GM19193 (cell line): ENCODE measurements at regions not wholly inside any gene's neighbourhood (a gene's known extent, or its start where the extent isn't known, plus 50 kb on each side); places are given as distances from the start of the nearest gene placed in this dataset.

Source experiments
- POLR2A ChIP-seq: IDR thresholded peaks from 4 replicates; pipeline ENCODE4 v1.6.1; 2011; ENCODE audit not compliant: insufficient read depth, insufficient read length; ENCODE audit errors: extremely low read depth

DNA sequence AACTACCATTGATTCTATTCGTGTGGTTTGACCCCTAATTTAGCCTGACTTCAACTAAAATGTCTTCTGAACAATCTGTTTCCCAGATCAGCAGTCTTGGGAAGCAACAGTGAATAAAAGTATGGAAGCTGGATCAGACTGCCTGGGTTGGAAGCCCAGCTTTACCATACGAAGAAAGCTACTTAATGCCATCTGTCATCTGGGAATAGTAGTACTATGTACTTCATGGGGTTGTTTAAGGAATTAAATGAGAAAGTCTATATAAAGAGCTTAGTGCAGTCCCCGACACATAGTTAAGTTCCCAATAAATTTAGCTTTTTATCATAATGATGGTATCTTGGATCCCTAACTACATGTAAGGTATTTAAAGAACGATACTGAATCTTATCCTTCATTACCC is 151.5 kb upstream of the ERCC4 start:
- no peak for TF ChIP-seq POLR2A

DNA sequence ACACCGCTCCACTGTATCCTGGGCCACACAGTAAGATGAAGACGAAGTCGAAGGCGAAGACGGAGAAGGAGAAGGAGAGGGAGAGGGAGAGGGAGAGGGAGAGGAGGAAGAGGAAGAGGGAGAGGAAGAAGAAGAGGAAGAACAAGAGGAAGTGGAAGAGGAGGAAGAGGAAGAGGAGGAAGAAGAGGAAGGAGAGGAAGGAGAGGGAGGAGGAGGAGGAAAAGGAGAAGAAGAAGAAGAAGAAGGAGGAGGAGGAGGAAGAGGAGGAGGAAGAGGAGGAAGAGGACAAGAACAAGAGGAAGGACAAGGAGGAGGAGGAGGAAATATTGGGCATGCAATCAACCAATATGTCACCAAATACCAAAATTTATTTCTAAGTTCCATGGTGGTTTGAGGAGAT is 149.5 kb upstream of the ERCC4 start:
- TF ChIP-seq POLR2A: no peak

- TF ChIP-seq POLR2A: no peak
These were observed 147.2 kb upstream of the ERCC4 start for GRCh38 chr16:13772782-13773181.

DNA sequence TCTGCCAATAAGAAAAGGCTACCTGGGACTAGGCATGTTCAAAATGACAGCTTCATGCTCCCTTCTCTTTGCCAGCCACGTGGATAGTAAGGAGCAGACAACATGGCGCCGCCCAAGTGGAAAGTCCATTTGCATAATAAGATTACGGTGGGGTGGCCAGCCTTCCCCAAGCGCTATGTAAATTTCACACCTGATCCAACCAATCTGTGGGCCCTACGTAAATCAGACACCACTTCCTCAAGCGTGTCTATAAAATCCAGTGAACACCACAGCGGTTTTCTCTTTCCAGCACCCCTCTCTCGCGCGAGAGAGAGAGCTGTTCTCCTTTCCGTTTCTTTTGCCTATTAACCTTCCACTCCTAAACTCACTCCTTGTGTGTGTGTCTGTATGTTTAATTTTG is 140.3 kb upstream of the ERCC4 start:
- no peak for TF ChIP-seq POLR2A

GRCh38 chr16:13780406-13781168 is 139.4 kb upstream of the ERCC4 start:
- no peak for TF ChIP-seq POLR2A

- TF ChIP-seq POLR2A: no peak
These were observed 138.8 kb upstream of the ERCC4 start for GRCh38 chr16:13781169-13781564.

- no peak for TF ChIP-seq POLR2A
These were observed 138.2 kb upstream of the ERCC4 start for GRCh38 chr16:13781575-13782338.

- TF ChIP-seq POLR2A: no peak
These were observed 128.9 kb upstream of the ERCC4 start for GRCh38 chr16:13791095-13791494.

- TF ChIP-seq POLR2A: no peak
These were observed 126.0 kb upstream of the ERCC4 start for GRCh38 chr16:13793841-13794409.

GRCh38 chr16:13795131-13795530 is 124.8 kb upstream of the ERCC4 start:
- TF ChIP-seq POLR2A: no peak

GRCh38 chr16:13797718-13798117 is 122.2 kb upstream of the ERCC4 start:
- no peak for TF ChIP-seq POLR2A

DNA sequence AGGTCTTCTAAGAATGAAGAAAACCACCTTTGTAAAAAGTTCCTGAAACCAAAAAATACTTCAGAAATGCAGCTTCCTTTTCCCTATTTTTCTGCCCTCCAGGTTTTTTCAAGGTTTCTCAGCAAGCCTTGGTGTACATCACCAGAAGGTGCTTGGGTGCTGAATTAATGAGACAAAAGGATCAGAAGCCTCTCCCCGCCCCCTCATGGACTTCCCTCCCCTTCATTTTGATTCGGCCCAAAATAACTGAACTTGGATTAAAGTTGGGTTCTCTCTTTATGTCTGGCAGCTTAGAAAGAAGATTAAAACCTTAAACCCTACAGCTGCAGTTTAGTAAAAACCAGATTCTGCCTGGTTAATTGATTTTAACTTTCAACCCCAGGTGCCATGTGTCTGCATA is 121.7 kb upstream of the ERCC4 start:
- no peak for TF ChIP-seq POLR2A

DNA sequence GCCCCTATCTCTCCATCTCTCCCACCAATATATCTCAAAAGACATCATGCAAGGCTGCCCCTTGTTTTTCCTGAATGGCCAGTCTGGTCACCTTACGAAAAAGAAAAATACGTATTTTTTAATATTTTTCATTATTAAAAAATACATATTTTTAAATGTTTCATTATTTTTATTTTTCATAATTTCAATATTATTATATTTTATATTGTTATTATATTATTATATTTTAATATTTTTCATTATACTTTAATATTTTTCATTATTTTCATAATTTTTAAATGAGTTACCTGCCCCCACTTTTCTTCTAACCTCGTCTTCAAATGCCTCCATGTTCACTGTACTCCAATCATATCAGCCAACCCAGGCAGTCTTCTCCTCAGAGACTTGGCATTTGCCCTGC is 116.0 kb upstream of the ERCC4 start:
- no peak for TF ChIP-seq POLR2A

GRCh38 chr16:13805951-13806350 is 114.0 kb upstream of the ERCC4 start:
- TF ChIP-seq POLR2A: no peak

DNA sequence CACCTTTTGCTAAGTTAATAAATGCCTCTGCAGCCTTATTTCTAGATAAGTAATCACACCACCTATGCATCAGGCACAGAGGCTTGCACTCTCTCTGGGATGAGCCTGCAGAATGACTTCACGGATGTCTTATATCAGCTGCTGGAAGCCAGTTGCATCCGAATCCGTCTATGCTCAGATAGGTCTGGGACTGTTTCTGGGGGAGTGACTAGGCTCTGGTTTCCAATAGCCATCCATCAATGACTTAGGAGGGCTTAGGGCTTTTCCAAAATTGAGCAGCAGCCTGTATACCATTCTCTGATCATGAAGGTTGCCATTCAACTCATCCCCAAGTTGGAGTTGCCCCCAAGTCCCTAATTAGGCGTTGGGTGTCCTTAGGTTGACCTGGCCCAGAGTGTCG is 113.3 kb upstream of the ERCC4 start:
- no peak for TF ChIP-seq POLR2A

DNA sequence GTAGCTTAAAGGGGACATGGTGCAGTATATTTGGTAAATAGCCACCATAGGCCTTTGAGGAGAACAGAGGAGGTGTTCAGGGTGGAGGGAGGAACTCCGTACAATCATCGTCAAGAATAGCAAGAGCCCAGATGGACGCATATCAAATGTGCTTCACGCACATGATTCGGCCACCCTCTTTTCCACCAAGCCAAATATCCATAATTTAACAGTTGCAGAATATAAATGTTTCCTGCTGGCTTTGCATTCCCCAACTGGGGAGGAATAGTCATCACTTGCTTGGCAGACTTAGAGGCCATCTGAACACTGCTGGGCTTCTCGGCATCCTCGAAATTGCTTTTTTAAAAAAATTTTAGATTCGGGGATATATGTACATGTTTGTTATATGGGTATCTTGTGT is 111.9 kb upstream of the ERCC4 start:
- no peak for TF ChIP-seq POLR2A

DNA sequence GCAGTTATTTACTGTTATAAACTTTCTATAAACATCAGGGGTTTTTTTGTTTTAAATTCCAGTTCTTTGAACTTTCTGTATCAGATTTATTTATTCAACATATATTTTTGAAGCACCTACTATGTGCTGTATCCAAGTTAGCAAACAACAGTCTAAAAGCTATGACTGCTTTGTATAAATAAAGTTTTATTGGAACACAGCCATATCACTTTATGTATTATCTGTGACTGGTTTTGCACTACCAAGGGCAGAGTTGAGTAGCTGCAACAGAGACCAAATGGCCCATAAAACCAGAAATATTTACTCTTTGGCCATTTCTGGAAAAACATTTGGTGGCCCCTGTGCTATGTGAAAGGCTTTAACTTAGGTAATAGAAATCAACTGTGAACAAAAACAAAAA is 110.2 kb upstream of the ERCC4 start:
- TF ChIP-seq POLR2A: no peak

DNA sequence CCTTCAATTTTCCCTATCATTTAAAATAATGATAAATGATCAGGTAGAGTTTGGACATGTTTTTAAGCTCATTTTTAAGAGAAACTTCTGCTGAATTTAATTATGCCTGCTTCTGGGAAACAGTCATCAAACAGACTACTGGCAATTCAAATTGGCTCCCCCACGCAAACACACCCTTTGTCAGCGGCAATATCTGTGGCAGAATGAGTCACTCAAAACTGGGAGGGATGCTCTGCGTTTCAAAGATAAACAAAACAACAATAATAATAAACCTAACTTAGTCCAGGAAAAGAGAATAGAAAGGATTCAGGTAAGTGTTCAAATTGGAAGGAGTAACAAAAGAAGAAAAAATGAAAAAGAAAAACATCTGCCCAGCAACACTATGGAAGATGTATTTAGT is 108.1 kb upstream of the ERCC4 start:
- no peak for TF ChIP-seq POLR2A
